ENCODE measurements at regions not wholly inside any gene's neighbourhood (a gene's known extent, or its start where the extent isn't known, plus 50 kb on each side); places are given as distances from the start of the nearest gene placed in this dataset.

DNA sequence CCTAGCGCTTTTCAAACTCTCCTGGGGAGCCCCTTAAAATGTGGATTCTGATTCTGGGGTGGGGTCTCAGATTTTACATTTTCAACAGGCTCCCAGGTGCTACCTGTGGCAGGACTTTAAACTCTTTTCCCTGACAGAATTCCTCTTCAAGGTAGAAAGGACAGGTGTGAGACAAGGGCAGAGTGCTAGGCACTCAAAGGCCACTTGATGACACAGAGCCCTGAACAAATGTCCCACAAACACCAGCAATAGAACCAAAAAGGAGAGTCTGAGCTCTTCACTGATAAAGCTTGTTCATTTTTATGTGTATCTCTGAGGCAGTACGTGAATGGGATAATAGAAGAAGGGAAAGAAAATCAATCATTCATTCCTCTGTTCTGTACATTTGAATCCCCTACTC, 77.7 kb upstream of the PELI1 start:
- no peaks in the 10 kb centered on the region for H3K9me3 ChIP-seq (replicated peaks; ENCODE audit: control insufficient read depth, low read depth, low read length)
- H3K4me3 ChIP-seq (ENCODE audit: low read length) = no peak overlapping the region
- no peaks in the 10 kb centered on the region for H3K27me3 ChIP-seq (ENCODE audit: control insufficient read depth, insufficient read depth, low read length)
- peak overlapping the region; percentile 42 for H3K27ac ChIP-seq (ENCODE audit: low read length)
- no CpG with 5 or more reads among the region's 2 CpGs for WGBS (ENCODE audit: insufficient coverage)
- no peaks in the 10 kb centered on the region for H3K36me3 ChIP-seq (ENCODE audit: control insufficient read depth, insufficient read depth, low read length)
- peaks cover 15% of the 10 kb centered on the region for H3K4me1 ChIP-seq (ENCODE audit: control insufficient read depth, insufficient read depth, low read length)
- no peak for DNase-seq

GRCh38 chr2:64222351-64222750, 78.1 kb upstream of the PELI1 start:
- Histone ChIP-seq H3K27ac (ENCODE audit: low read length) (peak overlapping the region; percentile 42), H3K9me3 (replicated peaks; ENCODE audit: control insufficient read depth, low read depth, low read length) (no peaks in the 10 kb centered on the region), H3K4me3 (ENCODE audit: low read length) (no peak overlapping the region), H3K4me1 (ENCODE audit: control insufficient read depth, insufficient read depth, low read length) (peaks cover 15% of the 10 kb centered on the region), H3K27me3 (ENCODE audit: control insufficient read depth, insufficient read depth, low read length) (no peaks in the 10 kb centered on the region), H3K36me3 (ENCODE audit: control insufficient read depth, insufficient read depth, low read length) (no peaks in the 10 kb centered on the region)
- DNase-seq = peak; percentile 95
- WGBS (ENCODE audit: insufficient coverage) = no CpG with 5 or more reads among the region's 2 CpGs

- peaks cover 18% of the 10 kb centered on the region for H3K4me1 ChIP-seq (ENCODE audit: control insufficient read depth, insufficient read depth, low read length)
- no peak overlapping the region for H3K4me3 ChIP-seq (ENCODE audit: low read length)
Observed at GRCh38 chr2:64223055-64223454, 78.8 kb upstream of the PELI1 start.

DNA sequence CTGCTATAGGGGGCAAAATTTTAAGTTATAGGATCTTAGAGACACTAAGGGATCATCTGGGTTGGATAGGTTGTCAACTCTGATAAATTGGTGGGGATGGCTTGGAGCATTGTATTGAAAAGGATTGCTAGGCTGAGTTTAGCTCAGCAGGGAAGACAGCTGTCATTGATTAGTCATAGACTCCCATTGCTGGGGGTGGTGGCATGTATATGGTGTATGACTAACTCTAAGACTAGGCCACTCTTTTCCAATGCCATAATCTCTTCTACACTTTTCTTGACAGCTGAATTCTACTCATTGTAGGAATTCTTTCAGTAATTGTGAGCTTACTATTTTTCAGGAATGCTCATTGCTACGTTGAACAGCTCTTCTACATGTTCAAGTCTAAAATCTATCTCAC, 81.3 kb upstream of the PELI1 start:
- no peaks in the 10 kb centered on the region for H3K9me3 ChIP-seq (replicated peaks; ENCODE audit: control insufficient read depth, low read depth, low read length)
- no peak overlapping the region for H3K4me3 ChIP-seq (ENCODE audit: low read length)
- no peak for DNase-seq
- WGBS (ENCODE audit: insufficient coverage) = no CpG with 5 or more reads among the region's 1 CpG
- H3K27me3 ChIP-seq (ENCODE audit: control insufficient read depth, insufficient read depth, low read length) = no peaks in the 10 kb centered on the region
- no peak overlapping the region for H3K27ac ChIP-seq (ENCODE audit: low read length)
- H3K4me1 ChIP-seq (ENCODE audit: control insufficient read depth, insufficient read depth, low read length) = peaks cover 31% of the 10 kb centered on the region
- no peaks in the 10 kb centered on the region for H3K36me3 ChIP-seq (ENCODE audit: control insufficient read depth, insufficient read depth, low read length)

More at GRCh38 chr2:64223055-64223454, 78.8 kb upstream of the PELI1 start:
- Histone ChIP-seq H3K27me3 (ENCODE audit: control insufficient read depth, insufficient read depth, low read length) (no peaks in the 10 kb centered on the region), H3K9me3 (replicated peaks; ENCODE audit: control insufficient read depth, low read depth, low read length) (no peaks in the 10 kb centered on the region), H3K27ac (ENCODE audit: low read length) (peak overlapping the region; percentile 42), H3K36me3 (ENCODE audit: control insufficient read depth, insufficient read depth, low read length) (no peaks in the 10 kb centered on the region)
- 25% methylated on average over 1 of the region's 3 CpGs for WGBS (ENCODE audit: insufficient coverage)
- peak; percentile 48 for DNase-seq

DNA sequence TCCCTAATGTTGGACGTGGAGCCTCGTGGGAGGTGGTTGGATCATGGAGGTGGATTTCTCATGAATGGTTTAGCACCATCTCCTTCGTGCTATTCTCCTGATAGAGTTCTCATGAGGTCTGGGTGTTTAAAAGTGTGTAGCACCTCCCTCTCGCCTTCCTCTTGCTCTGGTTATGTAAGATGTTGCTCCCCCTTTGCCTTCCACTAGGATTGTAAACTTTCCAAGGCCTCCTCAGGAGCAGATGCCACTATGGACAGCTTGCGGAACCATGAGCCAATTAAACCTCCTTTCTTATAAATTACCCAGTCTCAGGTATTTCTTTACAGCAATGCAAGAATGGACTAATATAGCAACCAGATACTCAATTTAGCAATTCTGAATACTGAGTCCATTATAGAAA, 82.4 kb upstream of the PELI1 start:
- H3K4me3 ChIP-seq (ENCODE audit: low read length) = no peak overlapping the region
- DNase-seq = no peak
- H3K9me3 ChIP-seq (replicated peaks; ENCODE audit: control insufficient read depth, low read depth, low read length) = no peaks in the 10 kb centered on the region
- H3K27me3 ChIP-seq (ENCODE audit: control insufficient read depth, insufficient read depth, low read length) = no peaks in the 10 kb centered on the region
- no peak overlapping the region for H3K27ac ChIP-seq (ENCODE audit: low read length)
- peaks cover 25% of the 10 kb centered on the region for H3K4me1 ChIP-seq (ENCODE audit: control insufficient read depth, insufficient read depth, low read length)
- H3K36me3 ChIP-seq (ENCODE audit: control insufficient read depth, insufficient read depth, low read length) = no peaks in the 10 kb centered on the region
- WGBS (ENCODE audit: insufficient coverage) = 87% methylated on average over 2 of the region's 5 CpGs

GRCh38 chr2:64227603-64228125, 83.4 kb upstream of the PELI1 start:
- Histone ChIP-seq H3K27me3 (ENCODE audit: control insufficient read depth, insufficient read depth, low read length) (no peaks in the 10 kb centered on the region), H3K27ac (ENCODE audit: low read length) (peak overlapping the region; percentile 96)
- DNase-seq = no peak

GRCh38 chr2:64228126-64228678, 84.0 kb upstream of the PELI1 start:
- Histone ChIP-seq H3K4me3 (ENCODE audit: low read length) (peak overlapping the region; percentile 36), H3K4me1 (ENCODE audit: control insufficient read depth, insufficient read depth, low read length) (peaks cover 18% of the 10 kb centered on the region), H3K27ac (ENCODE audit: low read length) (peak overlapping the region; percentile 96), H3K36me3 (ENCODE audit: control insufficient read depth, insufficient read depth, low read length) (no peaks in the 10 kb centered on the region), H3K9me3 (replicated peaks; ENCODE audit: control insufficient read depth, low read depth, low read length) (no peaks in the 10 kb centered on the region), H3K27me3 (ENCODE audit: control insufficient read depth, insufficient read depth, low read length) (no peaks in the 10 kb centered on the region)
- DNase-seq = peak; percentile 97
- WGBS (ENCODE audit: insufficient coverage) = under 1% methylated on average over 22 of the region's 26 CpGs

More at GRCh38 chr2:64227603-64228125, 83.4 kb upstream of the PELI1 start:
- Histone ChIP-seq H3K36me3 (ENCODE audit: control insufficient read depth, insufficient read depth, low read length) (no peaks in the 10 kb centered on the region), H3K4me3 (ENCODE audit: low read length) (peak overlapping the region; percentile 36), H3K4me1 (ENCODE audit: control insufficient read depth, insufficient read depth, low read length) (peaks cover 21% of the 10 kb centered on the region), H3K9me3 (replicated peaks; ENCODE audit: control insufficient read depth, low read depth, low read length) (no peaks in the 10 kb centered on the region)
- 17% methylated on average over 6 of the region's 7 CpGs for WGBS (ENCODE audit: insufficient coverage)

DNA sequence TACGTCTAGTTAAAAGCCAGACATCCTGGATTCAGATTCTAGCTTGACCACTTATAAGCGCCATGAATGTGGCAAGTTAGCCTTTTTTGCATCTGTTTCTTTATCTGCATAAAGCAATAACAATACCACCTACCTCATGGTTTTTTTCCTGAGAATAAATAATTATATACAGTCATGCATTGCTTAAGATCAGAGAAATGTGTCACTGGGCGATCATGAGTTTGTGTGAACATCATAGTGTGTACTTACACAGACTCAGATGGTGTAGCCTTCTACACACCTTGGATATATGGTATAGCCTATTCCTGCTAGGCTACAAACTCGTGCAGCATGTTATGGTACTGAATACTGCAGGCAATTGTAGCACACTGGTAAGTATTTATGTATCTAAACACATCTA, 84.7 kb upstream of the PELI1 start:
- H3K27me3 ChIP-seq (ENCODE audit: control insufficient read depth, insufficient read depth, low read length) = no peaks in the 10 kb centered on the region
- H3K4me1 ChIP-seq (ENCODE audit: control insufficient read depth, insufficient read depth, low read length) = peaks cover 16% of the 10 kb centered on the region
- no peak for DNase-seq
- peak overlapping the region; percentile 36 for H3K4me3 ChIP-seq (ENCODE audit: low read length)
- H3K27ac ChIP-seq (ENCODE audit: low read length) = peak overlapping the region; percentile 96
- no CpG with 5 or more reads among the region's 4 CpGs for WGBS (ENCODE audit: insufficient coverage)
- no peaks in the 10 kb centered on the region for H3K36me3 ChIP-seq (ENCODE audit: control insufficient read depth, insufficient read depth, low read length)
- no peaks in the 10 kb centered on the region for H3K9me3 ChIP-seq (replicated peaks; ENCODE audit: control insufficient read depth, low read depth, low read length)

DNA sequence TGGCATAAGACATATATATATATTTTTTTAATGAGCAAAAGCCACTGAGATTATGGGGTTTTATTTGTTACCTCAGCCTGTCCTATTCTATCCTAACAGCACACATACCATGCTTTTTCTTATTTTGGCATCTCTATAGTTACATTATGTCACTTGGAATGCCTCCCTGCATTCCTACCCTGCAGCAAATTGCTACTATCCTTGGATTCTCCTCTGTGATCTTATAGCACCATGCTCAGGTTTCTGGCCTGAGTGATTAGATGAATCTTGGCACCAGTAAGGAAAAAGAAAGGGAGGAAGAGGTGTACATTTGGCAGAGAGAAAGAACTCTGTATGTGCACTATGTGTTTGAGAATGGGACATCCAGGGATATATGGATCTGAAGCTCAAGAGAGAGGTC, 86.3 kb upstream of the PELI1 start:
- no peak for DNase-seq
- no peak overlapping the region for H3K4me3 ChIP-seq (ENCODE audit: low read length)
- H3K27me3 ChIP-seq (ENCODE audit: control insufficient read depth, insufficient read depth, low read length) = no peaks in the 10 kb centered on the region
- H3K9me3 ChIP-seq (replicated peaks; ENCODE audit: control insufficient read depth, low read depth, low read length) = no peaks in the 10 kb centered on the region
- H3K27ac ChIP-seq (ENCODE audit: low read length) = no peak overlapping the region
- no peaks in the 10 kb centered on the region for H3K36me3 ChIP-seq (ENCODE audit: control insufficient read depth, insufficient read depth, low read length)
- H3K4me1 ChIP-seq (ENCODE audit: control insufficient read depth, insufficient read depth, low read length) = peaks cover 16% of the 10 kb centered on the region

DNA sequence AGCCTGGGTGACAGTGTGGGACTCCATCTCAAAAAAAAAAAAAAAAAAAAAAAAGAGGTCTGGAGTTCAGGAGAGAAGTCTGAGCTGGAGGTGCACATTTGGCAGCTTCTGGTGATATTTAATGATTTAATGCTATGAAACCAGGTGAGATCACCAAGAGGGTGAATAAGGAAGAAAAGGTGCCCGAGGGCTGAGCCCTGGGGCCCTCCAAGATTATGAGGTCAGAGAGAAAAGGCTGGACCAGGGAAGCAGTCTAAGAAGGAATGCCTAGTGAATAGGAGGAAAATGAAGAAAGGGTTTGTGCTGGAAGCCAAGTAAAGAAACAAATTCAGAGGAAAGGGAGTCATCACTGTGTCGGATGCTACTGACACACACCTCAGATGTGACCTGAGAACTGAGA, 88.0 kb upstream of the PELI1 start:
- Histone ChIP-seq H3K4me3 (ENCODE audit: low read length) (no peak overlapping the region), H3K27ac (ENCODE audit: low read length) (no peak overlapping the region), H3K36me3 (ENCODE audit: control insufficient read depth, insufficient read depth, low read length) (no peaks in the 10 kb centered on the region), H3K27me3 (ENCODE audit: control insufficient read depth, insufficient read depth, low read length) (no peaks in the 10 kb centered on the region), H3K4me1 (ENCODE audit: control insufficient read depth, insufficient read depth, low read length) (peaks cover 16% of the 10 kb centered on the region), H3K9me3 (replicated peaks; ENCODE audit: control insufficient read depth, low read depth, low read length) (no peaks in the 10 kb centered on the region)
- DNase-seq = no peak
- WGBS (ENCODE audit: insufficient coverage) = 62% methylated on average over 2 of the region's 2 CpGs

All from muscle of leg (tissue), 3 donors.